ENCODE measurements at regions not wholly inside any gene's neighbourhood (a gene's known extent, or its start where the extent isn't known, plus 50 kb on each side); places are given as distances from the start of the nearest gene placed in this dataset.

DNA sequence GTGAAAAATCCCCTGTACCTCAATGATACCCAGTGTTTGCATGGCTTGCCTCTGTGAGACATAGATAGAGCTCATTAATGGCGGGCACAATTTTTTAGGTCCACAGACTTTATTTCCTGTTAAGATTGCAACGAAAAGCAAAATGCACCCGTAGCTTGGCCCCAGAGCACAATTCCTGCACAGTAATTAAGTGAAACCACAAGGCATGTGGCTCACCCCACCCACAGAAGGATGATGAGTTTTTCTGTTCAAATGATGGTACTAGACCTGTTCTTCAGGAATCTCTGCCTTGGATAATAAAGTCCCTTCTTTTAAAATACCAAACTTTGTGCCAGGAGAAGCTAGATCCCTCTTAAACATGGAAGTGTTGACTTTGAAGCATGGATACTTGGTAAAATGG, 738.1 kb downstream of the QKI start:
- TF ChIP-seq, protein P1, sequence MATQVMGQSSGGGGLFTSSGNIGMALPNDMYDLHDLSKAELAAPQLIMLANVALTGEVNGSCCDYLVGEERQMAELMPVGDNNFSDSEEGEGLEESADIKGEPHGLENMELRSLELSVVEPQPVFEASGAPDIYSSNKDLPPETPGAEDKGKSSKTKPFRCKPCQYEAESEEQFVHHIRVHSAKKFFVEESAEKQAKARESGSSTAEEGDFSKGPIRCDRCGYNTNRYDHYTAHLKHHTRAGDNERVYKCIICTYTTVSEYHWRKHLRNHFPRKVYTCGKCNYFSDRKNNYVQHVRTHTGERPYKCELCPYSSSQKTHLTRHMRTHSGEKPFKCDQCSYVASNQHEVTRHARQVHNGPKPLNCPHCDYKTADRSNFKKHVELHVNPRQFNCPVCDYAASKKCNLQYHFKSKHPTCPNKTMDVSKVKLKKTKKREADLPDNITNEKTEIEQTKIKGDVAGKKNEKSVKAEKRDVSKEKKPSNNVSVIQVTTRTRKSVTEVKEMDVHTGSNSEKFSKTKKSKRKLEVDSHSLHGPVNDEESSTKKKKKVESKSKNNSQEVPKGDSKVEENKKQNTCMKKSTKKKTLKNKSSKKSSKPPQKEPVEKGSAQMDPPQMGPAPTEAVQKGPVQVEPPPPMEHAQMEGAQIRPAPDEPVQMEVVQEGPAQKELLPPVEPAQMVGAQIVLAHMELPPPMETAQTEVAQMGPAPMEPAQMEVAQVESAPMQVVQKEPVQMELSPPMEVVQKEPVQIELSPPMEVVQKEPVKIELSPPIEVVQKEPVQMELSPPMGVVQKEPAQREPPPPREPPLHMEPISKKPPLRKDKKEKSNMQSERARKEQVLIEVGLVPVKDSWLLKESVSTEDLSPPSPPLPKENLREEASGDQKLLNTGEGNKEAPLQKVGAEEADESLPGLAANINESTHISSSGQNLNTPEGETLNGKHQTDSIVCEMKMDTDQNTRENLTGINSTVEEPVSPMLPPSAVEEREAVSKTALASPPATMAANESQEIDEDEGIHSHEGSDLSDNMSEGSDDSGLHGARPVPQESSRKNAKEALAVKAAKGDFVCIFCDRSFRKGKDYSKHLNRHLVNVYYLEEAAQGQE (IDR thresholded peaks at IDR 0.05; ENCODE audit: low read depth): no peak
- TF ChIP-seq ZNF274 (IDR thresholded peaks at IDR 0.05; ENCODE audit: low read depth, low read length) (no peak), CEBPB (IDR thresholded peaks at IDR 0.05; ENCODE audit: low read depth) (no peak), POLR2A (IDR thresholded peaks at IDR 0.05; ENCODE audit: borderline replicate concordance, extremely low read depth, insufficient read depth, insufficient read length) (no peak), CTCF (IDR thresholded peaks at IDR 0.05 in 2 of 3, conservative IDR thresholded peaks at IDR 0.05 in 1 of 3; ENCODE audit: borderline replicate concordance in 1 of 3, insufficient read depth in 1 of 3, low read depth in 2 of 3, low read length in 2 of 3) (no peak), MAX (IDR thresholded peaks at IDR 0.05) (no peak), EZH2phosphoT487 (IDR thresholded peaks at IDR 0.05; ENCODE audit: borderline replicate concordance) (no peak), YY1 (IDR thresholded peaks at IDR 0.05; ENCODE audit: extremely low read depth, insufficient replicate concordance, low read depth, low read length) (no peak), POLR2AphosphoS5 (IDR thresholded peaks at IDR 0.05; ENCODE audit: low read depth, low read length) (no peak), EZH2 (IDR thresholded peaks at IDR 0.05) (no peak)
